Skin epidermis (tissue), 12 donors: ENCODE measurements at regions not wholly inside any gene's neighbourhood (a gene's known extent, or its start where the extent isn't known, plus 50 kb on each side); places are given as distances from the start of the nearest gene placed in this dataset.
"Not testable (repeated sequence)": the region's sequence is repeated elsewhere in the genome, so short reads cannot be mapped to it uniquely, and the experiment has no call there.

ENCODE experiments used
- H3K27ac ChIP-seq, 21 experiments: fragments of 200-600 bp; sonication (generic) in 11 of 21; one replicate each; pipeline ENCODE4 v1.5.0; 2020; ENCODE audit warnings: mild to moderate bottlenecking in 3 of 21, inconsistent platforms in 2 of 21, moderate library complexity in 2 of 21
- H3K4me3 ChIP-seq, 7 experiments: fragments of 200-600 bp; sonication (generic) in 2 of 7; one replicate each; pipeline ENCODE4 v1.5.0; 2020; ENCODE audit warnings: inconsistent platforms in 2 of 7, mild to moderate bottlenecking in 2 of 7, moderate library complexity in 1 of 7

GRCh38 chr16:63461248-63461841 lies 1425.1 kb upstream of the CDH8 start:
- no peak overlapping the region for H3K4me3 ChIP-seq
- no peak overlapping the region for H3K27ac ChIP-seq

GRCh38 chr16:63458846-63459245 lies 1422.6 kb upstream of the CDH8 start:
- Histone ChIP-seq H3K4me3 (no peak overlapping the region), H3K27ac (no peak overlapping the region)

- Histone ChIP-seq H3K27ac (no peak overlapping the region), H3K4me3 (no peak overlapping the region)
These were observed 1421.6 kb upstream of the CDH8 start for GRCh38 chr16:63457869-63458268.

- Histone ChIP-seq H3K4me3 (no peak overlapping the region), H3K27ac (no peak overlapping the region)
These were observed 1417.0 kb upstream of the CDH8 start for GRCh38 chr16:63453261-63453660.

- H3K4me3 ChIP-seq, result no peak overlapping the region
- H3K27ac ChIP-seq, result no peak overlapping the region
These were observed 1410.9 kb upstream of the CDH8 start for GRCh38 chr16:63447121-63447520.

GRCh38 chr16:63442246-63442645 lies 1406.0 kb upstream of the CDH8 start:
- H3K4me3 ChIP-seq, result no peak overlapping the region
- H3K27ac ChIP-seq, result no peak overlapping the region

- Histone ChIP-seq H3K4me3 (no peak overlapping the region), H3K27ac (no peak overlapping the region)
These were observed 1390.1 kb upstream of the CDH8 start for GRCh38 chr16:63426275-63426870.

GRCh38 chr16:63422715-63423114 lies 1386.5 kb upstream of the CDH8 start:
- H3K27ac ChIP-seq, result no peak overlapping the region
- no peak overlapping the region for H3K4me3 ChIP-seq

- H3K27ac ChIP-seq, result no peak overlapping the region
- H3K4me3 ChIP-seq, result no peak overlapping the region
These were observed 1380.5 kb upstream of the CDH8 start for GRCh38 chr16:63416712-63417111.

- Histone ChIP-seq H3K4me3 (no peak overlapping the region), H3K27ac (no peak overlapping the region)
These were observed 1378.8 kb upstream of the CDH8 start for GRCh38 chr16:63415014-63415413.

- no peak overlapping the region for H3K27ac ChIP-seq
- no peak overlapping the region for H3K4me3 ChIP-seq
These were observed 1374.4 kb upstream of the CDH8 start for GRCh38 chr16:63410594-63410993.

GRCh38 chr16:63403792-63404191 lies 1367.6 kb upstream of the CDH8 start:
- no peak overlapping the region for H3K4me3 ChIP-seq
- no peak overlapping the region for H3K27ac ChIP-seq

- not testable (repeated sequence) for H3K4me3 ChIP-seq, H3K27ac ChIP-seq
These were observed 1352.0 kb upstream of the CDH8 start for GRCh38 chr16:63388277-63388676.

- Histone ChIP-seq H3K4me3 (no peak overlapping the region), H3K27ac (no peak overlapping the region)
These were observed 1349.6 kb upstream of the CDH8 start for GRCh38 chr16:63385714-63386432.

- no peak overlapping the region for H3K4me3 ChIP-seq
- no peak overlapping the region for H3K27ac ChIP-seq
These were observed 1337.5 kb upstream of the CDH8 start for GRCh38 chr16:63373744-63374143.

GRCh38 chr16:63372815-63373214 lies 1336.6 kb upstream of the CDH8 start:
- H3K27ac ChIP-seq, result no peak overlapping the region
- H3K4me3 ChIP-seq, result no peak overlapping the region

GRCh38 chr16:63372283-63372682 lies 1336.0 kb upstream of the CDH8 start:
- Histone ChIP-seq H3K4me3 (no peak overlapping the region), H3K27ac (no peak overlapping the region)

- no peak overlapping the region for H3K27ac ChIP-seq
These were observed 1329.5 kb upstream of the CDH8 start for GRCh38 chr16:63365649-63366304.

GRCh38 chr16:63363738-63364137 lies 1327.5 kb upstream of the CDH8 start:
- H3K4me3 ChIP-seq, result no peak overlapping the region

More at GRCh38 chr16:63365649-63366304, 1329.5 kb upstream of the CDH8 start:
- no peak overlapping the region for H3K4me3 ChIP-seq

GRCh38 chr16:63361032-63361624 lies 1324.9 kb upstream of the CDH8 start:
- Histone ChIP-seq H3K4me3 (no peak overlapping the region), H3K27ac (no peak overlapping the region)

More at GRCh38 chr16:63363738-63364137, 1327.5 kb upstream of the CDH8 start:
- no peak overlapping the region for H3K27ac ChIP-seq
